OCI-LY1 (cell line): ENCODE measurements at regions not wholly inside any gene's neighbourhood (a gene's known extent, or its start where the extent isn't known, plus 50 kb on each side); places are given as distances from the start of the nearest gene placed in this dataset.
A peak's percentile ranks its signal among the peaks of the same experiment; 100 is the strongest.

Experiments
- H2AFZ ChIP-seq: fragments of 200-600 bp; sonication (generic), shearing (Covaris generic); 2 replicates; pipeline ENCODE4 v1.6.0; 2014; ENCODE audit warnings: antibody characterized with exemption, mild to moderate bottlenecking, low read length
- H3F3A ChIP-seq: fragments of 200-600 bp; sonication (generic), shearing (Covaris generic); 2 replicates; pipeline ENCODE4 v1.6.0; 2014; ENCODE audit warnings: mild to moderate bottlenecking, antibody characterized with exemption, low read length, moderate library complexity; ENCODE audit not compliant: insufficient read depth
- H3K27ac ChIP-seq: fragments of 200-600 bp; sonication (generic); 2 replicates; pipeline ENCODE4 v1.5.1; 2014; ENCODE audit warnings: low read length, mixed run types, mild to moderate bottlenecking, low read depth; ENCODE audit not compliant: poor library complexity, severe bottlenecking
- H3K27me3 ChIP-seq: fragments of 200-600 bp; sonication (generic); 2 replicates; pipeline ENCODE4 v1.6.0; 2014; ENCODE audit warnings: antibody characterized with exemption, mild to moderate bottlenecking, low read length, moderate library complexity; ENCODE audit not compliant: insufficient read depth
- H3K36me3 ChIP-seq: fragments of 200-600 bp; sonication (generic); 2 replicates; pipeline ENCODE4 v1.6.1; 2014; ENCODE audit warnings: mild to moderate bottlenecking, antibody characterized with exemption, low read length, moderate library complexity, mixed read lengths; ENCODE audit not compliant: insufficient read depth
- H3K4me1 ChIP-seq: fragments of 200-600 bp; sonication (generic); 2 replicates; pipeline ENCODE4 v1.5.1; 2014; ENCODE audit warnings: mild to moderate bottlenecking, low read length, moderate library complexity; ENCODE audit not compliant: insufficient read depth, severe bottlenecking
- H3K4me2 ChIP-seq: fragments of 200-600 bp; sonication (generic), shearing (Covaris generic); 2 replicates; pipeline ENCODE4 v1.6.1; 2014; ENCODE audit warnings: low read length
- H3K4me3 ChIP-seq: fragments of 200-600 bp; sonication (generic); 2 replicates; pipeline ENCODE4 v1.5.1; 2014; ENCODE audit warnings: low read length, low read depth, mild to moderate bottlenecking, mixed read lengths; ENCODE audit not compliant: poor library complexity, severe bottlenecking
- H3K79me2 ChIP-seq: fragments of 200-600 bp; shearing (Covaris generic); 2 replicates; pipeline ENCODE4 v1.6.1; 2016; ENCODE audit warnings: mixed run types, low read length, mixed read lengths; ENCODE audit not compliant: insufficient read depth
- H3K9ac ChIP-seq: fragments of 200-600 bp; sonication (generic), shearing (Covaris generic); 2 replicates; pipeline ENCODE4 v1.6.1; 2014; ENCODE audit warnings: mild to moderate bottlenecking, low read length, mixed read lengths
- H3K9me2 ChIP-seq: fragments of 200-600 bp; sonication (generic), shearing (Covaris generic); 2 replicates; pipeline ENCODE4 v1.6.1; 2014; ENCODE audit warnings: low read depth, mild to moderate bottlenecking, low read length, mixed read lengths
- H3K9me3 ChIP-seq: fragments of 200-600 bp; shearing (Covaris generic); 2 replicates; pipeline ENCODE4 v1.6.1; 2014; ENCODE audit warnings: low read length, mixed read lengths
- H4K20me1 ChIP-seq: fragments of 200-600 bp; sonication (generic), shearing (Covaris generic); 2 replicates; pipeline ENCODE4 v1.6.0; 2016; ENCODE audit warnings: mild to moderate bottlenecking, low read length; ENCODE audit not compliant: insufficient read depth
- EZH2 ChIP-seq: fragments of 200-600 bp; sonication (generic), shearing (Covaris generic); IDR thresholded peaks from 2 replicates; pipeline ENCODE4 v1.8.0; 2017; ENCODE audit warnings: borderline replicate concordance, mixed run types, mild to moderate bottlenecking, antibody characterized with exemption, low read length, moderate library complexity, mixed read lengths
- TF ChIP-seq, protein P1 (sequence below): fragments of 200-600 bp; sonication (generic), shearing (Covaris generic); IDR thresholded peaks from 2 replicates; pipeline ENCODE4 v1.5.1; 2017; ENCODE audit warnings: mild to moderate bottlenecking, antibody characterized with exemption, low read length, moderate library complexity, mixed read lengths

GRCh38 chr5:18305288-18305924 is 671.1 kb downstream of the TAF11L14 start:
- Histone ChIP-seq H3K79me2 (no peaks in the 10 kb centered on the region), H3K36me3 (no peaks in the 10 kb centered on the region), H3K27me3 (no peaks in the 10 kb centered on the region), H3K4me1 (no peaks in the 10 kb centered on the region), H3K9me2 (no peaks in the 10 kb centered on the region), H3K4me2 (no peak overlapping the region), H3K9me3 (no peaks in the 10 kb centered on the region), H4K20me1 (no peaks in the 10 kb centered on the region), H3F3A (no peaks in the 10 kb centered on the region), H3K9ac (no peak overlapping the region), H3K27ac (no peak overlapping the region), H2AFZ (no peak overlapping the region), H3K4me3 (no peak overlapping the region)
- TF ChIP-seq, protein P1, sequence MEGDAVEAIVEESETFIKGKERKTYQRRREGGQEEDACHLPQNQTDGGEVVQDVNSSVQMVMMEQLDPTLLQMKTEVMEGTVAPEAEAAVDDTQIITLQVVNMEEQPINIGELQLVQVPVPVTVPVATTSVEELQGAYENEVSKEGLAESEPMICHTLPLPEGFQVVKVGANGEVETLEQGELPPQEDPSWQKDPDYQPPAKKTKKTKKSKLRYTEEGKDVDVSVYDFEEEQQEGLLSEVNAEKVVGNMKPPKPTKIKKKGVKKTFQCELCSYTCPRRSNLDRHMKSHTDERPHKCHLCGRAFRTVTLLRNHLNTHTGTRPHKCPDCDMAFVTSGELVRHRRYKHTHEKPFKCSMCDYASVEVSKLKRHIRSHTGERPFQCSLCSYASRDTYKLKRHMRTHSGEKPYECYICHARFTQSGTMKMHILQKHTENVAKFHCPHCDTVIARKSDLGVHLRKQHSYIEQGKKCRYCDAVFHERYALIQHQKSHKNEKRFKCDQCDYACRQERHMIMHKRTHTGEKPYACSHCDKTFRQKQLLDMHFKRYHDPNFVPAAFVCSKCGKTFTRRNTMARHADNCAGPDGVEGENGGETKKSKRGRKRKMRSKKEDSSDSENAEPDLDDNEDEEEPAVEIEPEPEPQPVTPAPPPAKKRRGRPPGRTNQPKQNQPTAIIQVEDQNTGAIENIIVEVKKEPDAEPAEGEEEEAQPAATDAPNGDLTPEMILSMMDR, result peak; percentile 77
- no peak for TF ChIP-seq EZH2

DNA sequence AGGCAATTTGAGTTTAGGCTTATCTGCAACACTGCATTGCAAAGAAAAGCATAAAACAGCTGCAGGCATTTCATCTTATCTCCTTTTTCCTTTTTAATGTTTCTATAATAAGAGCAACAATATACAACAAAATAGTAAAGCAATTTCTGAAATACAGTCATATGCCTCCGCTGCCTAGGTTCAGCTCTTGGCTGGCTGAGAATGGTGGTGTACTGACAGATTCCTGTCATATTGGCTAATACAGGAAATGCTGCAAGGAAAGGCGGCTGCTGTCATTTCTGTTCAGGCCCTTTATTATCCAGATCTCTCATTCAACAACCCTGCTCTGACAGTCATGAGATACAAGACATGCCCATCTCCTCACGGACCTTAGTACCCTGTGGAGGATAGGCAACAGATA is 677.0 kb downstream of the TAF11L14 start:
- no peak for TF ChIP-seq EZH2
- TF ChIP-seq, protein P1, result no peak
- no peak overlapping the region for H2AFZ ChIP-seq
- no peaks in the 10 kb centered on the region for H3K9me3 ChIP-seq
- H3K36me3 ChIP-seq, result no peaks in the 10 kb centered on the region
- no peaks in the 10 kb centered on the region for H3K4me1 ChIP-seq
- H3K9ac ChIP-seq, result no peak overlapping the region
- H3K27ac ChIP-seq, result no peak overlapping the region
- H3K4me2 ChIP-seq, result no peak overlapping the region
- H3K79me2 ChIP-seq, result no peaks in the 10 kb centered on the region
- no peak overlapping the region for H3K4me3 ChIP-seq
- no peaks in the 10 kb centered on the region for H3F3A ChIP-seq
- no peaks in the 10 kb centered on the region for H3K9me2 ChIP-seq
- no peaks in the 10 kb centered on the region for H3K27me3 ChIP-seq
- H4K20me1 ChIP-seq, result no peaks in the 10 kb centered on the region

DNA sequence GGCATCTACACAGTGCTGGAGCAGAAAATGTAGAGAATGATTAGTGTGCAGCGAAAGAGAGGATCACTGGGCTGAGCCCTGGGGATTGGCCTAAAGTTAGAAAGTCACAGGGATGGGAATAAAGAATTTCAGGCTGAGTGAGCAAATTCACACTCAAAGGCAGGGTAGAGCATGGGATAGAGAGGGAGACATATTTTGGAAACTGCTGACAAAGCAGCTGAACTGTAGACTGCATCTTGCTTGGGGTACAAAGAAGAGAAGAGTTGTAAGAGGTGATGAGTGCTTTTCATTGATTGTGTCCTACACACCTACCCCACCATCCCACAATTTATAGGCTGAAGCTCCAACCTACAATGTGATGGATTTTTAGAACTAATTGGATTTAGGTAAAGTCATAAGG is 677.8 kb downstream of the TAF11L14 start:
- H3K27ac ChIP-seq, result no peak overlapping the region
- H3K4me1 ChIP-seq, result no peaks in the 10 kb centered on the region
- no peaks in the 10 kb centered on the region for H3F3A ChIP-seq
- no peaks in the 10 kb centered on the region for H3K36me3 ChIP-seq
- no peaks in the 10 kb centered on the region for H3K9me3 ChIP-seq
- TF ChIP-seq EZH2, result no peak
- TF ChIP-seq, protein P1, result no peak
- no peaks in the 10 kb centered on the region for H3K27me3 ChIP-seq
- H3K9ac ChIP-seq, result no peak overlapping the region
- no peaks in the 10 kb centered on the region for H4K20me1 ChIP-seq
- no peaks in the 10 kb centered on the region for H3K79me2 ChIP-seq
- H3K9me2 ChIP-seq, result no peaks in the 10 kb centered on the region
- H3K4me3 ChIP-seq, result no peak overlapping the region
- no peak overlapping the region for H3K4me2 ChIP-seq
- H2AFZ ChIP-seq, result no peak overlapping the region
